ENCODE measurements at regions not wholly inside any gene's neighbourhood (a gene's known extent, or its start where the extent isn't known, plus 50 kb on each side); places are given as distances from the start of the nearest gene placed in this dataset.

DNA sequence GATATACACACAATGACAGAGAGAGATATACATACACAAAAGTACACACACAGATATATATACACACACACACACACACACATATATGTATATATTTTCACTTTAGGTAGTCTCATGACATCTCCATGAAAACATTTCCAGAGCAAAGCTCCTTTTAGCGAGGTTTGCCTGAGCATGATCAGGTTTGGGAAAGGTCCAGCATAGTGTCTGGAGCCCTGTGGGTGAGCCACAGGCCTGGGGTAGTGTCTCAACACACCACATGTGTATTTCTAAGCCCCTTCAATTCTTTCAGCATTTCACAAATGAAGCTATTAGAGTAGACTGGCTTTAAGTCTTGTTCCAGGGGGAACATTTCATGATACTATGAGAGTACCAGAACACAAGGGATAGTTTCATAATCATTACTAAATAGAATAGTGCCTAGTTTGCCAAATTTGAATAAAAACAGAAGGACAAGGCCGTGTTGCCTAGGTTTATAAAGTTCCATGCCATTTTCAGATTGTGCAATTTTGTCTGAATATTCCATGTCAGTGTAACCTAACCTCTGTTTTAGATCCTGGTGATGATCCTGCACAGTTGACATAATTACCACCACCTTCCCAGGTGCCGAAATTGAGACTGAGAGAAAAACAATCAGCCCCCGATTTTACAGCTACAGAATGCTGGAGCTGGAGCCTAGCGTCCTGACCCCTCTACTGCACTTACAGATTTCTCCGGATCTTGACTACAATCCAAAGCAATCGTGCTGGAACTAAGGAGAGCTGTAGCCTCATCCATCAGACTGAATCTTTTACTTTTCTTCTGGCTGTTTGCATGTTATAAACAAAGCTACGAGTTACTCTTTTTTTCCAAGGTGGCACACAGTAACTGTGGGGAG, 332.7 kb downstream of the CYRIA start:
- no peak overlapping the region for H3K27ac ChIP-seq (ENCODE audit: low read length)
- H3K4me3 ChIP-seq (ENCODE audit: low read length): no peak overlapping the region
- H3K9ac ChIP-seq (ENCODE audit: low read length): no peak overlapping the region
- peaks cover 29% of the 10 kb centered on the region for H3K4me1 ChIP-seq (ENCODE audit: control insufficient read depth, low read depth, low read length)
- H3K9me3 ChIP-seq (ENCODE audit: control insufficient read depth, low read depth, low read length): no peaks in the 10 kb centered on the region
- no peaks in the 10 kb centered on the region for H3K36me3 ChIP-seq (ENCODE audit: control insufficient read depth, low read depth, low read length)
- H3K27me3 ChIP-seq (ENCODE audit: control insufficient read depth, insufficient read depth, low read length): peaks cover 5% of the 10 kb centered on the region

DNA sequence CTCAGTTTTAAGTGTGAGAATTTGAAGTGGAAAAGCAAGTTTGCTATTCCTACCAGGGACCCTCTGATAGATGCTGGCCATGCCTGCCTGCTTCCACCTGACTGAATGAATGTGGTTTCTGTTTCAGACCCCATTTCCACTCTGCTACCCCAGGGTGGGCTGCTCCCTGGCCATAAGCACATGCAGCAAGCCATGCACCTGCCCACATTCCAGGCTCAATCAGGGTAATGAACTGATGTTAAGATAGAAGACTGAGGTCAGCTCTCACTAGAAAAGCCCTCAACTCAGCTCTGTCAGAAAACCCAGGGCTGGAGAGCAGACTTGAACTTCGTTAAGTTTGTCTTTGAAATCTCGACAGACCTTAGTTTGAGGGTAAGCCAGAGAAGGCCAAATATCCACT, 333.9 kb downstream of the CYRIA start:
- H3K4me1 ChIP-seq (ENCODE audit: control insufficient read depth, low read depth, low read length): peaks cover 34% of the 10 kb centered on the region
- H3K27ac ChIP-seq (ENCODE audit: low read length): no peak overlapping the region
- peaks cover 5% of the 10 kb centered on the region for H3K27me3 ChIP-seq (ENCODE audit: control insufficient read depth, insufficient read depth, low read length)
- H3K4me3 ChIP-seq (ENCODE audit: low read length): no peak overlapping the region
- H3K9me3 ChIP-seq (ENCODE audit: control insufficient read depth, low read depth, low read length): no peaks in the 10 kb centered on the region
- H3K36me3 ChIP-seq (ENCODE audit: control insufficient read depth, low read depth, low read length): no peaks in the 10 kb centered on the region
- H3K9ac ChIP-seq (ENCODE audit: low read length): no peak overlapping the region

DNA sequence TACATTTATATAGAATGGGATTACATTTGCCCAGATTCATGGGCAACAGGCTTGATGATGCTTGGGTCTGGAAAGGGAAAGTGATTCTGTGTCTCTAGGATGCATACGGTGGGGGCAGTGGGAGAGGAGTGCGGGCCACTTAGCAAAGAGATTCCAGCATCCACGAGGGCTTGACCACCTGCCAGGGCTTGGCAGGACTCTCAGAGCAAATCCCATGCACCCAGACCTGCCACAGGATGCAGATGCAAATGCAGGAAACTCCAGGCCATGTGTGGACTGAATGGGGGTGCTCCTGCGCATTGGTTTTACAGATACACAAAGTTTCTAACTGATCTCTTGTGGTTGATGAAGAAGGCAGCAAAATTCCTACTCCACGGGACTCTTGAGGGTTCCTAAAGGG, 334.7 kb downstream of the CYRIA start:
- Histone ChIP-seq H3K4me3 (ENCODE audit: low read length) (peak overlapping the region; percentile 36), H3K9me3 (ENCODE audit: control insufficient read depth, low read depth, low read length) (no peaks in the 10 kb centered on the region), H3K36me3 (ENCODE audit: control insufficient read depth, low read depth, low read length) (no peaks in the 10 kb centered on the region), H3K9ac (ENCODE audit: low read length) (no peak overlapping the region), H3K27me3 (ENCODE audit: control insufficient read depth, insufficient read depth, low read length) (peaks cover 5% of the 10 kb centered on the region), H3K27ac (ENCODE audit: low read length) (no peak overlapping the region), H3K4me1 (ENCODE audit: control insufficient read depth, low read depth, low read length) (peaks cover 34% of the 10 kb centered on the region)

DNA sequence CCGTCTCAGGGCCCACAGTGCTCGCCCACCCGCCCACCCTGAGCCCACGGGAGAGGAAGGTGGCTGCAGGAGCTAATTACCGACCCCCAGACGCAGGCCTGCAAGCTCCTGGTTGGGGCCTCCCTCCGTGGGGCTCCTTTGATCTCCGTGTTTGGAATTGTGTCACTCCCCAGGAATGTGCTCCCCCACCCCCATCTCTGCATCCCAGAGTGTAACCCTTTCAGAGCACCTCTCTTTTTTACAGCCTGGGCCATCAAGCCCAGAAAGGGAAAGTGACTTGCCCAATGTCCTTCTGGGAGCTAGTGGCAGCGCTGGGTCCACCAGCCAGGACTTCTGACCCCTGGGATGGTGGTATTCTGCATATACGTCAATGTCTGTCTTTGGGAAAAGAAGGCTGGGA, 335.1 kb downstream of the CYRIA start:
- Histone ChIP-seq H3K9ac (ENCODE audit: low read length) (no peak overlapping the region), H3K27ac (ENCODE audit: low read length) (no peak overlapping the region), H3K36me3 (ENCODE audit: control insufficient read depth, low read depth, low read length) (no peaks in the 10 kb centered on the region), H3K27me3 (ENCODE audit: control insufficient read depth, insufficient read depth, low read length) (peaks cover 5% of the 10 kb centered on the region), H3K4me1 (ENCODE audit: control insufficient read depth, low read depth, low read length) (peaks cover 33% of the 10 kb centered on the region), H3K4me3 (ENCODE audit: low read length) (peak overlapping the region; percentile 36), H3K9me3 (ENCODE audit: control insufficient read depth, low read depth, low read length) (no peaks in the 10 kb centered on the region)

DNA sequence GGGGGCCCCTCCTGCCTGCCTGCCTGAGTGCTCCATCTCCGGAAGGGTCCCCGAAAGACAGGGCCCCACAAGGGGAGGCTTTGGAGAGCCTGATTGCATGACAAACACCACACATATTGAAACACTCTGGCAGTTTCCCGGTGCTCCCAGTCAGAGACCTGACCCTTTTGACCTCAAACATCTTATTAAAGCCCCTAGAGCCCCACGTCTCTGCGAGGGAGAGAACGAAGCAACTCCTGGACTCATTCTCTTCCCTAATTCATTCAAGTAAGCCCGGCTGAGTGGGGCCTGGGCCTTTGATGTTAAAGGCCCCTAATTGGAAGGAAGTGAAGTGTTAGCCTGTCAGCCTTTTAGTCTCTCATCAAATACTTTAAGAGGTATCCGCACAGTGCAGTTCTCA, 335.6 kb downstream of the CYRIA start:
- Histone ChIP-seq H3K9ac (ENCODE audit: low read length) (no peak overlapping the region), H3K9me3 (ENCODE audit: control insufficient read depth, low read depth, low read length) (no peaks in the 10 kb centered on the region), H3K27me3 (ENCODE audit: control insufficient read depth, insufficient read depth, low read length) (peaks cover 5% of the 10 kb centered on the region), H3K27ac (ENCODE audit: low read length) (no peak overlapping the region), H3K4me1 (ENCODE audit: control insufficient read depth, low read depth, low read length) (peaks cover 28% of the 10 kb centered on the region), H3K36me3 (ENCODE audit: control insufficient read depth, low read depth, low read length) (no peaks in the 10 kb centered on the region), H3K4me3 (ENCODE audit: low read length) (no peak overlapping the region)

DNA sequence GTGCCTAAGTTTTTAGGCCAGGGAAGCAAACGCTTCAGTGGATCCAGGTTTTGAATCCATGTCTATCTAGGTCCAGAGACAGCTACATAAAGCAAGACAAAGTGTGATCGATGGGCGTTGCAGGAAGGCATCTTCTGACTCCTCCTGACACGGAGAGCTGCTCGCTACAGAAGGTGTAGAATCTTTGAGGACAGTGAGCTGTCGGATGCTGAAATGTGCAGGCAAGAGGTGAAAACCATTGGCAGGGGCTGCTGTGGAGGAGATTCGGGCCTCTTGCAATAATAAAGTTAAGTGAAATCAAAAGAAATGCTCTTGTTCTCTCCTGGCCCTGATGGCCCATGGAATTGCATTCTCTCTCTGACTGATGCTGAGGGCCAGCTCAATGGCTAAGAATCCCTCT, 336.2 kb downstream of the CYRIA start:
- Histone ChIP-seq H3K36me3 (ENCODE audit: control insufficient read depth, low read depth, low read length) (no peaks in the 10 kb centered on the region), H3K9me3 (ENCODE audit: control insufficient read depth, low read depth, low read length) (no peaks in the 10 kb centered on the region), H3K4me1 (ENCODE audit: control insufficient read depth, low read depth, low read length) (peaks cover 25% of the 10 kb centered on the region), H3K27me3 (ENCODE audit: control insufficient read depth, insufficient read depth, low read length) (peaks cover 5% of the 10 kb centered on the region), H3K27ac (ENCODE audit: low read length) (no peak overlapping the region), H3K4me3 (ENCODE audit: low read length) (no peak overlapping the region), H3K9ac (ENCODE audit: low read length) (no peak overlapping the region)

DNA sequence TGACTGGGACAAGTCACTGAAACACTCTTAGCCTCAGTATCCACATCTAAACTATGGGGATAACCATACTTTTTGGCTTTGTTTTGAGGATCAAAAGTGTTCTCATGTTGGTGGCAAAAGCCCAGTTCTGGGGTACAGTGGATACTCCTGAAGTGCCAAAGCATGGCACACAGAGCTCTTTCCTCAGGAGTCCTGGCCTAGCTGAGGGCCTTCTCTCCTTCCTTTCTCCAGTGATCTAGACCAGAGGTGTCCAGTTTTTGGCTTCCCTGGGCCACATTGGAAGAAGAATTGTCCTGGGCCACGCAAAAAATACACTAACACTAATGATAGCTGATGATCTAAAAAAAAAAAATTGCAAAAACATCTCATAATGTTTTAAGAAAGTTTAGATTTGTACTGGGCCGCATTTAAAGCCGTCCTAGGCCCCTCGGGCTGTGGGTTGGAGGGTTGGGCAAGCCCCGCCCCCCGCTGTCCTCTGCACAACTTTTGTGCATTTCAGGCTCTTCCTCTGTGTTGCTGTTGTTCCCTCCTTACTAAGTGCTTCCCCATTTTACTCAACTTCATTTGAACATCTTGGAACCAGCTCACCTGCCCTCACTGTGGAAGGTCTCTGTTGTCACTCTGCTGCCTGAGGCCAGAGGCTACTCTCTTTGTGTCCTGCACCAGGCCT, 337.0 kb downstream of the CYRIA start:
- peaks cover 25% of the 10 kb centered on the region for H3K4me1 ChIP-seq (ENCODE audit: control insufficient read depth, low read depth, low read length)
- no peak overlapping the region for H3K27ac ChIP-seq (ENCODE audit: low read length)
- H3K9me3 ChIP-seq (ENCODE audit: control insufficient read depth, low read depth, low read length): no peaks in the 10 kb centered on the region
- no peak overlapping the region for H3K4me3 ChIP-seq (ENCODE audit: low read length)
- H3K27me3 ChIP-seq (ENCODE audit: control insufficient read depth, insufficient read depth, low read length): peaks cover 5% of the 10 kb centered on the region
- H3K9ac ChIP-seq (ENCODE audit: low read length): no peak overlapping the region
- no peaks in the 10 kb centered on the region for H3K36me3 ChIP-seq (ENCODE audit: control insufficient read depth, low read depth, low read length)

DNA sequence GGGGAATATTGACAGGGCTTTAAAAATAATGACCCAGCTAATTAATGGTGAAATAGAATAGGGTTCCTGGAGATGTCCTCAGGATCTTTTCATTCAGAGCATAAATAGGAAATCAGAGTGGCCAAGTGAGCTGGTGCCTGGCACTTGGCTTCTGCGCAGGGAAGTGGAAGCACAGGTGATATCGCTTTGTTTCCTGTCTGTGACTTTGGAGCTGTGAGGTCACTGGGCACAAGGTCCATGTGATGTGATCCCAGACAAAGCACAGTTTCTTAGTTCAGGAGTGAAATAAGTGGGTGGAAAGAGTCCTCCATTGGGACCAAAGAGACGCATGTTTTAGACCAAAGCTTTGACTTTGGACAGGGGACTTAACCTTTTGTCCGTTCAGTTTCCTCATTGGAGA, 338.3 kb downstream of the CYRIA start:
- Histone ChIP-seq H3K36me3 (ENCODE audit: control insufficient read depth, low read depth, low read length) (no peaks in the 10 kb centered on the region), H3K4me3 (ENCODE audit: low read length) (no peak overlapping the region), H3K9me3 (ENCODE audit: control insufficient read depth, low read depth, low read length) (no peaks in the 10 kb centered on the region), H3K27me3 (ENCODE audit: control insufficient read depth, insufficient read depth, low read length) (peaks cover 5% of the 10 kb centered on the region), H3K4me1 (ENCODE audit: control insufficient read depth, low read depth, low read length) (peaks cover 25% of the 10 kb centered on the region), H3K27ac (ENCODE audit: low read length) (no peak overlapping the region), H3K9ac (ENCODE audit: low read length) (no peak overlapping the region)

DNA sequence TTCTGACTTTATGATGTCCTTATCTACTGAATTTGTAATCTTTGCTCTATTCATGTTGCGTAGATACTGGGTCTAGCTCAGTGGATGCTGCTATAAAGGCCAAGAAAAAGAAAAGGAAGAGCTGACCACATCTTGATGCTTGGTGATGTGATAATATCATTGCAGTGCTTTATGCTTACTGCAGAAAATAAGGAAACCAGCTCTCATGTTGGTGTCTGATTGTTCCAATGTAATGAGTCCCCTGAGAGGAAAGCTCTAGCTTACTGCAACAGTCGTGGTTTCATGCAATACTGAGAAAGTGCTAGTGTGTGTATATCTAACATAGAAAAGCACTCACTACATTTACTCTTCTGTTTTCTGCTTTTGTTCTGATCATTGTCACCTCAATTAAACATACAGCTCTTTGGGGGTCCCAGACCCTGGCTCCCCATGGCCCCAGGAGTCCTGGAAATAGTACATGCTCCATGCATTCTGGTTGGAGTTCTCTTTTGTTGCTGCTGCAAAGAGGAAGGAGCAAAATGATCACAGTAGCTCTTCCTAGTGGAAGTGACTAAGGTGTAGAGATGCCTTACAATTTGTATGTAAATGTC, 338.8 kb downstream of the CYRIA start:
- Histone ChIP-seq H3K27ac (ENCODE audit: low read length) (no peak overlapping the region), H3K9ac (ENCODE audit: low read length) (no peak overlapping the region), H3K36me3 (ENCODE audit: control insufficient read depth, low read depth, low read length) (no peaks in the 10 kb centered on the region), H3K9me3 (ENCODE audit: control insufficient read depth, low read depth, low read length) (no peaks in the 10 kb centered on the region), H3K4me3 (ENCODE audit: low read length) (no peak overlapping the region), H3K4me1 (ENCODE audit: control insufficient read depth, low read depth, low read length) (peaks cover 24% of the 10 kb centered on the region), H3K27me3 (ENCODE audit: control insufficient read depth, insufficient read depth, low read length) (peaks cover 5% of the 10 kb centered on the region)

DNA sequence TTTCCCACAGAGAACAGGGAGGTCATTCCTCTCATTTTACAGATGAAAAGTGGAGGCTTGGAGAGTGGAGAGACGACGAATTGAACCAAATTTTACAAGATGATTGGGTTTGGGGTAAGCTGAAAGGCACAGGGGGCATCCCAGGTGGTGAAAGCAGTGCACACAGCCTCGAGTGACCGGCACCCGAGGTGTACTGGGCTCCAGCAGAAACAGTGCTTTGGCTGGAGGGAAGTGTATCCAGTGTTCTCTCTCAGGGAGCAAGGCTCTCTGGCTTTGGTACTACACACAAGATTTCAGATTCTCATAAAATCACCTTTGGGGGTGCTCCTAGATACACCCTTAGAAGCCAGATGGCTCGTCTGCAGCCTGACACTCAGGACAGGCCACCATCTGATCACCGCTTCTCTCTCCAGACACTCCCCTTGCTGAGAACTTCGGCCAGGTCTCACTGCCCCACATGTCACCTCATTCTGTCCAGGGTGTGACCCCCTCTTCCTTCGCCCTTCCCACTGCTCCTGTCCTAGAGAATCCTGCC, 339.6 kb downstream of the CYRIA start:
- no peak overlapping the region for H3K4me3 ChIP-seq (ENCODE audit: low read length)
- H3K9ac ChIP-seq (ENCODE audit: low read length): no peak overlapping the region
- H3K36me3 ChIP-seq (ENCODE audit: control insufficient read depth, low read depth, low read length): no peaks in the 10 kb centered on the region
- no peak overlapping the region for H3K27ac ChIP-seq (ENCODE audit: low read length)
- no peaks in the 10 kb centered on the region for H3K9me3 ChIP-seq (ENCODE audit: control insufficient read depth, low read depth, low read length)
- peaks cover 5% of the 10 kb centered on the region for H3K27me3 ChIP-seq (ENCODE audit: control insufficient read depth, insufficient read depth, low read length)
- peaks cover 16% of the 10 kb centered on the region for H3K4me1 ChIP-seq (ENCODE audit: control insufficient read depth, low read depth, low read length)

DNA sequence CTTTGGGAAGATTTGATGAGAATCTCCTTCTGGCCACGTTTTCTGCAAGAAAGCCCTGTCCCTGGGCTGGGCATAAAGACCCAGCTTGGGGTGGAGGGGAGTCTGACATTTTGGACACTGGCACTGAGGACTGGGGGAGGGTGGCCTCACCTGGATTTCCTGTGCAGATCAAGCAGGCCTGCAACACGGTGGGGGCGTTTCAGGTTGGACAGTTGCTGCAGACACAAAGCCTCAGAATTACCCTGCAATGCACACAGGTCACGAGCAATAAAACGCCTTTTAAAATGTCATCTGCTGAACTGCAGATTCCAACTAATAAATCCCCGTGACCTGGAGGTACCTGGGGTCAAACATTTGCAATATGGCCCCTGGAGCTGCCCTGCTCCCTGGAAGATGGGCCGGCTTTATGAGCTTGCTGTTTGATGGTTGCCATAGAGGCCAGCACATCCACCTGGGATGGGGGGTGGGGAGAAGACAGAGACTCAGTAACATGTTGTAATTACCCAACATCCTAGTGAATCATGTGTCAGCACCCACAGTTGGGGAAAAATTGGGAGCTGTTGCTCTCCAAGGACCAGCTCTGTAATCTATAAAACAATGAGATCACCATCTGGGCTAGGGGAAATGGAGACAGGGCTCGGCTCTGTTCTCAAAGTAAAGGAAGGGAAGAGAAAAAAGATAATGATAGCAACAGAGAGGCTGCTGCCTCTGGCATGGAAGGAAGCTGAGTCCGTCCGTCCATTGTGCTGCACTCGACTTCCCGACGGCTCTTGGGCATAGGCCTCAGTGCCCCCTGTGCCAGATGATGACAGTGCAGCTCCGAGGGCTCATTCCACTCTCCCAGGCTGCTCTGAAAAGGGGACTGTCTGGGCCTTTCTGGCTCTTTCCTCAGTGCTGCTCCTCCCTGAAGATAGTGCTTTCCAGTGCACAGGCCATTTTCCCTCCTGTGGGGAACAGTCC, 340.3 kb downstream of the CYRIA start:
- no peaks in the 10 kb centered on the region for H3K9me3 ChIP-seq (ENCODE audit: control insufficient read depth, low read depth, low read length)
- peaks cover 5% of the 10 kb centered on the region for H3K27me3 ChIP-seq (ENCODE audit: control insufficient read depth, insufficient read depth, low read length)
- H3K27ac ChIP-seq (ENCODE audit: low read length): no peak overlapping the region
- peaks cover 14% of the 10 kb centered on the region for H3K4me1 ChIP-seq (ENCODE audit: control insufficient read depth, low read depth, low read length)
- no peak overlapping the region for H3K9ac ChIP-seq (ENCODE audit: low read length)
- no peak overlapping the region for H3K4me3 ChIP-seq (ENCODE audit: low read length)
- no peaks in the 10 kb centered on the region for H3K36me3 ChIP-seq (ENCODE audit: control insufficient read depth, low read depth, low read length)

Data from iPS-18a (cell line).